Fibroblast of mammary gland (primary cell): ENCODE measurements at regions not wholly inside any gene's neighbourhood (a gene's known extent, or its start where the extent isn't known, plus 50 kb on each side); places are given as distances from the start of the nearest gene placed in this dataset.

Experiments
- DNase-seq: peaks from one replicate; pipeline ENCODE4 v3.0.0-alpha.2; 2010; ENCODE audit warnings: low read depth
- H3K4me3 ChIP-seq: 2 replicates; pipeline ENCODE4 v1.5.1; 2011; ENCODE audit warnings: low read depth, mild to moderate bottlenecking, low read length, moderate library complexity; ENCODE audit not compliant: control insufficient read depth
- CTCF ChIP-seq: conservative IDR thresholded peaks from 2 replicates; pipeline ENCODE4 v1.5.1; 2011; ENCODE audit warnings: low read depth, low read length, inconsistent platforms; ENCODE audit not compliant: control insufficient read depth, insufficient read depth

DNA sequence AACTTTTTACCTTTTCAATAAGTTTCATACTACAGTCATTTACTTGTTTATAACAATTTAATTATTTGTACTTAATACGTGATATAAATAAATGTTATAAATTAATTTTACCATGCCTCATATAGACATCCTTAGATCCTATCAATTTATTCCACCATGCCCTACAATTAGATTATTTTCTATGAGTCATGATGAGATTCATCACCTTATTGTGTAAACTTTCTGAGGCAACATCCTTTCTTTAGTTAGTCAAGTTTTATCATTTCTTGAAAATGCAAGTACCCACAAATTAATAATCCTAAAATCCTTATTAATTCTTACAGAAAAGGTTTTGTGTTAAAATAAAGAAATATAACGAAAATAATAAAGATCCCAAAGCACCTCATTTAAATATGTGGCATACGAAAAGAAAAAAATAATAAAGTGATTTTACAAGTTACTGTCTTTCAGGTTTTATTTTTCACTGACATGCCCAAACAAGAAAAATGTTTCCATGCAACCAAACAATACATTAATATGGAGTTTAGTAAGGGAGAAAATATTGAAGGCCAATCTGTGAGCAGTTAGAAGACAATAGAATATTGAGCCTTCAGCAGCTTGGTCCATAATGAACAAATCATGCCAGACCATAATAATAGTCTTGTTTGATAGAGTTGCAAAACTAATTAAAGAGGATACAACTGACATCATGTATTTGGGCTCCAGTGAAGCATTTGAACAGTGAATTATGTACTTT lies 188.7 kb upstream of the MRPS30 start:
- TF ChIP-seq CTCF, result no peak
- peak; percentile 62 for DNase-seq
- H3K4me3 ChIP-seq, result no peak overlapping the region

DNA sequence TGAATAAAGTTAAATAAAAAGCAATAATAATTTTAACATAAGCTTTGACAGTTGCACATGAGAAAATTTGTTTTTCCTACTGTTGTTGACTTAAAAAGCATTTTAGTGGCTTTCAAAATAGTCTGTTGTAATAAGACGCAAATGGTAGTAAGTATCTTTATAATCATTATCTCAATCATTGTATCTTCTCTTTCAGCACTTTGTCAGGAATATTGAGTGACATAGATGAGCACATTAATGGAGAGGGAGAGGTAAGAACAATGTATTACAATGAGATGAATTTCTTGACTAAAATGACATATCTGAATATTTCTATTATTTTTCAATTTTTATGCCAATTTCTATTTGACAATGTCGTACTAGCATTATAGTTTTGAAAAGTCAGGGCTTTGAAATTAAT lies 193.9 kb upstream of the MRPS30 start:
- DNase-seq, result no peak
- no peak overlapping the region for H3K4me3 ChIP-seq
- TF ChIP-seq CTCF, result no peak

GRCh38 chr5:44613936-44614335 lies 194.8 kb upstream of the MRPS30 start:
- TF ChIP-seq CTCF, result no peak

DNA sequence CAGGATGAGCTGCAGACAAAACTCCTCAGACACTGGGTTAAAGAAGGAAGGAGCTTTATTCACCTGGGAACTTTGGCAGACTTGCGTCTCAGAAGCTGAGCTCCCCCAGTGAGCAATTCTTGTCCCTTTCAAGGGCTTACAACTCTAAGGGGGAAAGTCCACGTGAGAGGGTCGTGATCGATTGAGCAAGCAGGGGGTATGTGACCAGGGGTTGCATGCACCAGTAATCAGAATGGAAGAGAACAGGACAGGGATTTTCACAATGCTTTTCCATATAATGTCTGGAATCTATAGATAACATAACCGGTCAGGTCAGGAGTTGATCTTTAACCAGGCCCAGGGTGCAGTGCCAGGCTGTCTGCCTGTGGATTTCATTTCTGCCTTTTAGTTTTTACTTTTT lies 202.8 kb upstream of the MRPS30 start:
- no peak for DNase-seq
- no peak for TF ChIP-seq CTCF
- H3K4me3 ChIP-seq, result no peak overlapping the region

More at GRCh38 chr5:44613936-44614335, 194.8 kb upstream of the MRPS30 start:
- peak; percentile 12 for DNase-seq
- no peak overlapping the region for H3K4me3 ChIP-seq

GRCh38 chr5:44603496-44604272 lies 205.1 kb upstream of the MRPS30 start:
- DNase-seq, result peak; percentile 13
- no peak overlapping the region for H3K4me3 ChIP-seq
- no peak for TF ChIP-seq CTCF

- DNase-seq, result peak; percentile 11
- no peak for TF ChIP-seq CTCF
- H3K4me3 ChIP-seq, result no peak overlapping the region
Observed at GRCh38 chr5:44574678-44575077, 185.5 kb upstream of the FGF10 start.
